ENCODE measurements at regions not wholly inside any gene's neighbourhood (a gene's known extent, or its start where the extent isn't known, plus 50 kb on each side); places are given as distances from the start of the nearest gene placed in this dataset.

DNA sequence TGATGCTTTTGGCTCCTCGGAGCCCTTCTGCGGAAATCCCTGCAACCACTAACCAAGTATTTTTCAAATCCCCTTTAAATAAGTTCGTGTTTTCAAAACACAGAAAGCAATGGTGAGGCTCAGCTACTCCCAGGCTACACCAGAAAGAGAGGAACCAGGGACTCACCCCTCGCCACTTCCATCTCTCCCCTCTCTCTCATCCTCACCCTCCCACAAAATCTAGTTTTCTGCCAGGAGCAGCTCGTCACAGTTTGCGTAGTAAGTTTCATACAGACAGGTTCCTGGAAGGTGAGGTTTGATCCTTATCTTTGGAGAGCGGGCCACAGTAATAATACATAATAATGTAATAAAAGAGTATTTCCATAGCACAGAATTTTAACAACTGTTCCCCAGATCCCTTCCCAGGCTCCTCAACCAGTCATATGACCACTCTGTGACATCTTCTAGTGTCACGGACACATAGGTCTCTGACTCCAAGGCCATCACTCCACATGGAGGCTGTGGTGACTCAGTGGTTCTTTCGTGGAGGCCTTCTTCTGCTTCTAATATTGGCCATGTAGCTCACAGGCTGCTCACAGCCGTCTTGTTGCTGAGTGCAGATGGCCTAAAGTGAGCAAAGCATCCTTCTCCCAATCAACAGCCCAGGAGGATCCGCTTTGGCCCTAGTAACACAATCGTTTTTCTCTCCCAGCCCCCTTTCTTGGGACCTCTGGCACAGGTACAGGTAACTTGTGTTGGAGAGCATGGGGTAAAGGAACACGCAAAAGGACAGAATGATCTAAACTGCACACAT lies 295.7 kb downstream of the CDC5L start:
- no peak for TF ChIP-seq YY1 (IDR thresholded peaks at IDR 0.05; ENCODE audit: low read depth)
- no peak for TF ChIP-seq RAD21 (IDR thresholded peaks at IDR 0.05; ENCODE audit: low read depth)
- no peak for TF ChIP-seq NFIC (IDR thresholded peaks at IDR 0.05)
- TF ChIP-seq, protein P1, sequence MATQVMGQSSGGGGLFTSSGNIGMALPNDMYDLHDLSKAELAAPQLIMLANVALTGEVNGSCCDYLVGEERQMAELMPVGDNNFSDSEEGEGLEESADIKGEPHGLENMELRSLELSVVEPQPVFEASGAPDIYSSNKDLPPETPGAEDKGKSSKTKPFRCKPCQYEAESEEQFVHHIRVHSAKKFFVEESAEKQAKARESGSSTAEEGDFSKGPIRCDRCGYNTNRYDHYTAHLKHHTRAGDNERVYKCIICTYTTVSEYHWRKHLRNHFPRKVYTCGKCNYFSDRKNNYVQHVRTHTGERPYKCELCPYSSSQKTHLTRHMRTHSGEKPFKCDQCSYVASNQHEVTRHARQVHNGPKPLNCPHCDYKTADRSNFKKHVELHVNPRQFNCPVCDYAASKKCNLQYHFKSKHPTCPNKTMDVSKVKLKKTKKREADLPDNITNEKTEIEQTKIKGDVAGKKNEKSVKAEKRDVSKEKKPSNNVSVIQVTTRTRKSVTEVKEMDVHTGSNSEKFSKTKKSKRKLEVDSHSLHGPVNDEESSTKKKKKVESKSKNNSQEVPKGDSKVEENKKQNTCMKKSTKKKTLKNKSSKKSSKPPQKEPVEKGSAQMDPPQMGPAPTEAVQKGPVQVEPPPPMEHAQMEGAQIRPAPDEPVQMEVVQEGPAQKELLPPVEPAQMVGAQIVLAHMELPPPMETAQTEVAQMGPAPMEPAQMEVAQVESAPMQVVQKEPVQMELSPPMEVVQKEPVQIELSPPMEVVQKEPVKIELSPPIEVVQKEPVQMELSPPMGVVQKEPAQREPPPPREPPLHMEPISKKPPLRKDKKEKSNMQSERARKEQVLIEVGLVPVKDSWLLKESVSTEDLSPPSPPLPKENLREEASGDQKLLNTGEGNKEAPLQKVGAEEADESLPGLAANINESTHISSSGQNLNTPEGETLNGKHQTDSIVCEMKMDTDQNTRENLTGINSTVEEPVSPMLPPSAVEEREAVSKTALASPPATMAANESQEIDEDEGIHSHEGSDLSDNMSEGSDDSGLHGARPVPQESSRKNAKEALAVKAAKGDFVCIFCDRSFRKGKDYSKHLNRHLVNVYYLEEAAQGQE (IDR thresholded peaks at IDR 0.05; ENCODE audit: low read depth) = no peak
- no peak for TF ChIP-seq ZBTB7A (IDR thresholded peaks at IDR 0.05; ENCODE audit: low read depth)
- TF ChIP-seq EGR1 (IDR thresholded peaks at IDR 0.05) = no peak
- TF ChIP-seq, protein P2, sequence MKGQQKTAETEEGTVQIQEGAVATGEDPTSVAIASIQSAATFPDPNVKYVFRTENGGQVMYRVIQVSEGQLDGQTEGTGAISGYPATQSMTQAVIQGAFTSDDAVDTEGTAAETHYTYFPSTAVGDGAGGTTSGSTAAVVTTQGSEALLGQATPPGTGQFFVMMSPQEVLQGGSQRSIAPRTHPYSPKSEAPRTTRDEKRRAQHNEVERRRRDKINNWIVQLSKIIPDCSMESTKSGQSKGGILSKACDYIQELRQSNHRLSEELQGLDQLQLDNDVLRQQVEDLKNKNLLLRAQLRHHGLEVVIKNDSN (IDR thresholded peaks at IDR 0.05) = no peak
- no peak for TF ChIP-seq TEAD4 (IDR thresholded peaks at IDR 0.05)
- TF ChIP-seq, protein P3, sequence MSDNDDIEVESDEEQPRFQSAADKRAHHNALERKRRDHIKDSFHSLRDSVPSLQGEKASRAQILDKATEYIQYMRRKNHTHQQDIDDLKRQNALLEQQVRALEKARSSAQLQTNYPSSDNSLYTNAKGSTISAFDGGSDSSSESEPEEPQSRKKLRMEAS (IDR thresholded peaks at IDR 0.05) = no peak
- no peak for TF ChIP-seq CREB1 (IDR thresholded peaks at IDR 0.05; ENCODE audit: low read depth)

DNA sequence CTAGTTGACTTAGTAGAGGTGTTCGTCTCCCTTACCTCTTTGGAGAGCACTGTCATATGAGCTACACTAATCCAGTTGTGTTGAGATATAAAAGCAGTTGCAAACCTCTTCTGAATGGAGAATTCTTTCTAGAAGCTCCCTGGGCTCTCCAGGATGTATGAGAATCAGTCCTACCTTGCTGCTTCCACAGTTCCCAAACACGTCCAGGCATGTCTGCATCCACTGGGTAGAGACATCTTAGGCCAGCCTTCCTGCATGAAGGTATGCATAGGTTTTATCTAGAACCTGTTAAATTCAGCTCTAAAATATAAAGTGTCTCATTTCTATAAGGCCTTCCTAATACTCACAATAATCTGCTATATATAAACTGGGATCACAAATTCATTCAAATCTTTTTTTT lies 297.7 kb downstream of the CDC5L start:
- TF ChIP-seq TEAD4 (IDR thresholded peaks at IDR 0.05) (no peak), TCF12 (IDR thresholded peaks at IDR 0.05; ENCODE audit: low read depth) (no peak), FOXM1 (IDR thresholded peaks at IDR 0.05; ENCODE audit: borderline replicate concordance, low read depth) (no peak), ZBTB7A (IDR thresholded peaks at IDR 0.05; ENCODE audit: low read depth) (no peak), CREB1 (IDR thresholded peaks at IDR 0.05; ENCODE audit: low read depth) (no peak), EP300 (IDR thresholded peaks at IDR 0.05; ENCODE audit: borderline replicate concordance) (no peak), YY1 (IDR thresholded peaks at IDR 0.05; ENCODE audit: low read depth) (no peak), RAD21 (IDR thresholded peaks at IDR 0.05; ENCODE audit: low read depth) (no peak), NFIC (IDR thresholded peaks at IDR 0.05) (no peak), EGR1 (IDR thresholded peaks at IDR 0.05) (no peak), TAF1 (IDR thresholded peaks at IDR 0.05; ENCODE audit: low read depth) (no peak), CEBPB (IDR thresholded peaks at IDR 0.05) (no peak)
- TF ChIP-seq, protein P2 (IDR thresholded peaks at IDR 0.05) = no peak
- TF ChIP-seq, protein P1 (IDR thresholded peaks at IDR 0.05; ENCODE audit: low read depth) = no peak
- TF ChIP-seq, protein P3 (IDR thresholded peaks at IDR 0.05) = no peak

DNA sequence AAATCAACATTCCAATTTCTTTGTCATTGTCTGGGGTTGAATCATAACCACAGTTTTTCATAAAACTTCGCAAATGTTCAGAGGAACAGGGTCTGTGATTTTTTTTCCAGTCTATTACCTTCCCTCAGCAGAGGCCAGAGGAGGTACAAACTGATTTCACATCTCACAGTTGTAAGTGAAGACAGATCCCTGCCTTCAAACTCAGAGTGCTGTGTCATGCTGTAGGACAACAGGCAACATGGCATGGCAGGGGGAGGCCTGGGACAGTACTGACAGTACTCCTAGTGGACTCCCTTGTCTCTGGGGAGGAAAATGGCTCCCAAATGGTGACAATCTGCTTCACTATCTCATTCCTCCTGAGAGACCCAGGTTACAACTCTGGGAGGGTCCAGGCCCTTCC lies 308.6 kb downstream of the CDC5L start:
- no peak for TF ChIP-seq TCF12 (IDR thresholded peaks at IDR 0.05; ENCODE audit: low read depth)
- no peak for TF ChIP-seq CEBPB (IDR thresholded peaks at IDR 0.05)
- no peak for TF ChIP-seq EGR1 (IDR thresholded peaks at IDR 0.05)
- TF ChIP-seq TEAD4 (IDR thresholded peaks at IDR 0.05) = no peak
- TF ChIP-seq, protein P3 (IDR thresholded peaks at IDR 0.05) = no peak
- no peak for TF ChIP-seq CREB1 (IDR thresholded peaks at IDR 0.05; ENCODE audit: low read depth)
- TF ChIP-seq, protein P1 (IDR thresholded peaks at IDR 0.05; ENCODE audit: low read depth) = no peak
- no peak for TF ChIP-seq YY1 (IDR thresholded peaks at IDR 0.05; ENCODE audit: low read depth)
- no peak for TF ChIP-seq NFIC (IDR thresholded peaks at IDR 0.05)

DNA sequence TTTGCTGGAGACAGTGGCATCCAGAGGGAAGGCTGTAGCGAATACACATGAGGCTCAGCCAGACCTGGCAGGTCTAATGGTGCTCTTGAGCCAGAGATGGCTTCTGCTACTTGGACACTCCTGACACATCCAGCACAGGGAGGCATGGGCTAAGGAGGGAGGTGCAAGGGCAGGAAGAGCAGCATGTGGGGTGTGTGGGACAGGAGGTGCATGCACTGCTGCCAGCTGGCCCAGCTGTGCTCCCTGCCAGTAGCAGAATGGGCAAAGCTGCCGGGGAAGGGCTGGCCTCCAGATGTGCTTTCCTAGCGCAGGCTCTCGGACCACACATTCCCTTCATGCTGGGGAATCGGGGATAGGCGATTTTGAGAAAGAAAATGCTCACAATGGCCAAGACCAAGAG lies 309.2 kb downstream of the CDC5L start:
- TF ChIP-seq NFIC (IDR thresholded peaks at IDR 0.05) (no peak), EGR1 (IDR thresholded peaks at IDR 0.05) (no peak), TEAD4 (IDR thresholded peaks at IDR 0.05) (no peak), EP300 (IDR thresholded peaks at IDR 0.05; ENCODE audit: borderline replicate concordance) (no peak), RAD21 (IDR thresholded peaks at IDR 0.05; ENCODE audit: low read depth) (no peak)
